ENCODE measurements at regions not wholly inside any gene's neighbourhood (a gene's known extent, or its start where the extent isn't known, plus 50 kb on each side); places are given as distances from the start of the nearest gene placed in this dataset.
A peak's percentile ranks its signal among the peaks of the same experiment; 100 is the strongest.
"Not testable (repeated sequence)": the region's sequence is repeated elsewhere in the genome, so short reads cannot be mapped to it uniquely, and the experiment has no call there.

- intact Hi-C loops (cut with micrococcal nuclease; ENCODE audit: unreplicated experiment) = no loop called here
- in situ Hi-C loops (cut with HindIII; ENCODE audit: extremely low pct_ligation_motif_present, low pct_unique_long_range_greater_than_20kb) = loop anchor here (10.0 kb wide), 1 partner anchor 385 kb away; no protein-coding TSS in a partner anchor
- Histone ChIP-seq H4K20me1 (ENCODE audit: insufficient read depth, low read length) (no peaks in the 10 kb centered on the region), H3K4me2 (ENCODE audit: low read depth, low read length) (no peak overlapping the region), H3K9me3 (ENCODE audit: low read length) (no peaks in the 10 kb centered on the region), H3K4me3 (replicated peaks in 1 of 3; ENCODE audit: insufficient read depth in 1 of 3, low read depth in 2 of 3, low read length in 3 of 3) (no peak overlapping the region), H3K9ac (ENCODE audit: insufficient read depth, low read depth, low read length) (no peak overlapping the region), H3K27me3 (ENCODE audit: control insufficient read depth in 1 of 2, insufficient read depth in 2 of 2, low read length in 2 of 2) (peaks cover 0 to 3% of the 10 kb centered on the region in 2 experiments; a peak in 1 of 5 replicates), H3K79me2 (ENCODE audit: insufficient read depth, low read length) (no peaks in the 10 kb centered on the region), H3K36me3 (replicated peaks in 1 of 2; ENCODE audit: control insufficient read depth in 1 of 2, insufficient read depth in 2 of 2, low read length in 2 of 2) (no peaks in the 10 kb centered on the region), H3K27ac (ENCODE audit: extremely low read length, insufficient read depth, low read length) (no peak overlapping the region), H3K4me1 (ENCODE audit: insufficient read depth, low read length) (no peaks in the 10 kb centered on the region), H2AFZ (ENCODE audit: low read length) (no peak overlapping the region)
- FAIRE-seq = no peak
- whole genome bisulfite sequencing (ENCODE audit: low lambda C conversion rate) = 14% methylated on average over 7 of the region's 7 CpGs
- TF ChIP-seq ARNTL (CRISPR knock-in tag; IDR thresholded peaks at IDR 0.05) (no peak), HES4 (CRISPR knock-in tag; IDR thresholded peaks at IDR 0.05; ENCODE audit: borderline replicate concordance) (no peak), CEBPB (IDR thresholded peaks at IDR 0.05; ENCODE audit: borderline replicate concordance, low read depth, low read length) (peak; percentile 50; the same call in 1 of the 2 replicates), FOSL2 (CRISPR knock-in tag; IDR thresholded peaks at IDR 0.05) (peak; percentile 42; the same call in 1 of the 2 replicates), KDM4B (CRISPR knock-in tag; IDR thresholded peaks at IDR 0.05) (no peak)
- POLR2A ChIA-PET = no interaction called here
- no peak for DNase-seq (ENCODE audit: low spot score)
- CTCF ChIA-PET (ENCODE audit: low intra/inter-chr PET ratio, low total read pairs) = no interaction called here
- no peak for ATAC-seq
- BruUV-seq (replicated peaks) = no TSS peak
Measured at GRCh38 chr16:73949574-73950320, 346.9 kb upstream of the PSMD7 start.

- Histone ChIP-seq H3K9ac (ENCODE audit: insufficient read depth, low read depth, low read length) (no peak overlapping the region), H3K4me2 (ENCODE audit: low read depth, low read length) (no peak overlapping the region), H3K79me2 (ENCODE audit: insufficient read depth, low read length) (no peaks in the 10 kb centered on the region), H2AFZ (ENCODE audit: low read length) (no peak overlapping the region), H3K27ac (ENCODE audit: extremely low read length, insufficient read depth, low read length) (no peak overlapping the region), H3K4me1 (ENCODE audit: insufficient read depth, low read length) (no peaks in the 10 kb centered on the region), H3K4me3 (replicated peaks in 1 of 3; ENCODE audit: insufficient read depth in 1 of 3, low read depth in 2 of 3, low read length in 3 of 3) (no peak overlapping the region), H3K36me3 (replicated peaks in 1 of 2; ENCODE audit: control insufficient read depth in 1 of 2, insufficient read depth in 2 of 2, low read length in 2 of 2) (no peaks in the 10 kb centered on the region), H3K27me3 (ENCODE audit: control insufficient read depth in 1 of 2, insufficient read depth in 2 of 2, low read length in 2 of 2) (no peaks in the 10 kb centered on the region), H4K20me1 (ENCODE audit: insufficient read depth, low read length) (no peaks in the 10 kb centered on the region), H3K9me3 (ENCODE audit: low read length) (no peaks in the 10 kb centered on the region)
- DNase-seq (ENCODE audit: low spot score) (no peak), FAIRE-seq (no peak), ATAC-seq (no peak)
- no peak for TF ChIP-seq ZNF138 (CRISPR knock-in tag; IDR thresholded peaks at IDR 0.05; ENCODE audit: low read depth)
- no peak for TF ChIP-seq THYN1 (CRISPR knock-in tag; IDR thresholded peaks at IDR 0.05; ENCODE audit: borderline replicate concordance, low read depth)
- no peak for TF ChIP-seq FOXO1 (CRISPR knock-in tag; IDR thresholded peaks at IDR 0.05)
- no peak for TF ChIP-seq HIC2 (CRISPR knock-in tag; IDR thresholded peaks at IDR 0.05; ENCODE audit: low read depth)
- TF ChIP-seq ARID2 (CRISPR knock-in tag; IDR thresholded peaks at IDR 0.05; ENCODE audit: borderline replicate concordance) = no peak
- TF ChIP-seq ZNF772 (CRISPR knock-in tag; IDR thresholded peaks at IDR 0.05) = no peak
- no peak for TF ChIP-seq SP140L (CRISPR knock-in tag; IDR thresholded peaks at IDR 0.05; ENCODE audit: borderline replicate concordance)
- CTCF ChIA-PET (ENCODE audit: low intra/inter-chr PET ratio, low total read pairs) = no interaction called here
- in situ Hi-C loops (cut with HindIII; ENCODE audit: extremely low pct_ligation_motif_present, low pct_unique_long_range_greater_than_20kb) (no loop called here), intact Hi-C loops (cut with micrococcal nuclease; ENCODE audit: unreplicated experiment) (no loop called here)
- POLR2A ChIA-PET = no interaction called here
- WGBS (ENCODE audit: low lambda C conversion rate) = under 1% methylated on average over 4 of the region's 4 CpGs
- BruUV-seq (replicated peaks) = no TSS peak
Measured at GRCh38 chr16:73945631-73946030, 351.0 kb upstream of the PSMD7 start.

- H3K4me3 ChIP-seq (replicated peaks in 1 of 3; ENCODE audit: insufficient read depth in 1 of 3, low read depth in 2 of 3, low read length in 3 of 3); intact Hi-C loops (cut with micrococcal nuclease; ENCODE audit: unreplicated experiment); H3K36me3 ChIP-seq (replicated peaks in 1 of 2; ENCODE audit: control insufficient read depth in 1 of 2, insufficient read depth in 2 of 2, low read length in 2 of 2); BruUV-seq (replicated peaks); H3K4me1 ChIP-seq (ENCODE audit: insufficient read depth, low read length); H2AFZ ChIP-seq (ENCODE audit: low read length); H3K9me3 ChIP-seq (ENCODE audit: low read length); H3K9ac ChIP-seq (ENCODE audit: insufficient read depth, low read depth, low read length); H3K4me2 ChIP-seq (ENCODE audit: low read depth, low read length); H3K27ac ChIP-seq (ENCODE audit: extremely low read length, insufficient read depth, low read length); in situ Hi-C loops (cut with HindIII; ENCODE audit: extremely low pct_ligation_motif_present, low pct_unique_long_range_greater_than_20kb); POLR2A ChIA-PET; H3K27me3 ChIP-seq (ENCODE audit: control insufficient read depth in 1 of 2, insufficient read depth in 2 of 2, low read length in 2 of 2); H4K20me1 ChIP-seq (ENCODE audit: insufficient read depth, low read length); FAIRE-seq; DNase-seq (ENCODE audit: low spot score); ATAC-seq; H3K79me2 ChIP-seq (ENCODE audit: insufficient read depth, low read length); CTCF ChIA-PET (ENCODE audit: low intra/inter-chr PET ratio, low total read pairs): not testable (repeated sequence)
- 22% methylated on average over 11 of the region's 11 CpGs for WGBS (ENCODE audit: low lambda C conversion rate)
Measured at GRCh38 chr16:73943184-73943583, 353.4 kb upstream of the PSMD7 start.

Data from HepG2 (cell line).